Left lung (tissue), 4 donors: ENCODE measurements at regions not wholly inside any gene's neighbourhood (a gene's known extent, or its start where the extent isn't known, plus 50 kb on each side); places are given as distances from the start of the nearest gene placed in this dataset.

Experiments
- ATAC-seq: fragments of 200-7000 bp; cut with Tn5 transposase; one replicate; pipeline ENCODE4 v1.9.1; 2020; ENCODE audit warnings: moderate library complexity
- DNase-seq, 4 donors: peaks; one replicate each; pipeline ENCODE4 v3.0.0-alpha.2; 2013 to 2020
- H3K27ac ChIP-seq, 2 donors: fragments of 200-600 bp; sonication (generic) in 1 of 2; one replicate each; pipeline versions ENCODE4 v1.5.0 to v1.8.0; 2020 to 2021
- H3K27me3 ChIP-seq, 2 donors: fragments of 200-600 bp; sonication (generic) in 1 of 2; one replicate each; pipeline versions ENCODE4 v1.5.0 to v1.8.0; 2020 to 2021
- H3K36me3 ChIP-seq, 2 donors: fragments of 200-600 bp; sonication (generic) in 1 of 2; one replicate each; pipeline versions ENCODE4 v1.5.0 to v1.8.0; 2020 to 2021
- H3K4me1 ChIP-seq, 2 donors: fragments of 200-600 bp; one replicate each; pipeline ENCODE4 v1.8.0; 2021
- H3K4me3 ChIP-seq, 2 donors: fragments of 200-600 bp; sonication (generic) in 1 of 2; one replicate each; pipeline versions ENCODE4 v1.5.0 to v1.8.0; 2020 to 2021; ENCODE audit warnings: mild to moderate bottlenecking in 1 of 2
- H3K9me3 ChIP-seq, 2 donors: fragments of 200-600 bp; sonication (generic) in 1 of 2; one replicate each; pipeline versions ENCODE4 v1.5.0 to v1.8.0; 2020 to 2021
- CTCF ChIP-seq, 2 donors: fragments of 200-600 bp; sonication (generic) in 1 of 2; IDR thresholded peaks; one replicate each; pipeline versions ENCODE4 v1.5.0 to v1.8.0; 2021; ENCODE audit warnings: antibody characterized with exemption in 2 of 2
- intact Hi-C, 2 donors: fragments of 100-400 bp; cut with DNase I; formaldehyde crosslinking; loops; one replicate each; pipeline versions ENCODE4 v1.11.2 to v1.14.2; 2022
- donor health status: DM: no; HTN: yes; CAD: no.
- donor health status: DM: no; HTN: no; CAD: no.

GRCh38 chr1:4175566-4176405, 275.7 kb upstream of the C1orf174 start:
- intact Hi-C loops, result no loop called here
- no peak for ATAC-seq
- DNase-seq, result no peak
- no peaks in the 10 kb centered on the region for H3K36me3 ChIP-seq
- H3K4me1 ChIP-seq, result no peaks in the 10 kb centered on the region
- no peak overlapping the region for H3K4me3 ChIP-seq
- peaks cover 0 to 38% of the 10 kb centered on the region in 2 donors for H3K27me3 ChIP-seq
- H3K27ac ChIP-seq, result no peak overlapping the region
- no peak for TF ChIP-seq CTCF (IDR thresholded peaks at IDR 0.05)
- H3K9me3 ChIP-seq, result no peaks in the 10 kb centered on the region

GRCh38 chr1:4176841-4177240, 276.8 kb upstream of the C1orf174 start:
- Histone ChIP-seq H3K27ac (no peak overlapping the region), H3K27me3 (peaks cover 0 to 29% of the 10 kb centered on the region in 2 donors), H3K4me1 (no peaks in the 10 kb centered on the region), H3K4me3 (no peak overlapping the region), H3K9me3 (no peaks in the 10 kb centered on the region), H3K36me3 (no peaks in the 10 kb centered on the region)
- TF ChIP-seq CTCF (IDR thresholded peaks at IDR 0.05), result no peak
- DNase-seq (no peak), ATAC-seq (no peak)
- intact Hi-C loops, result no loop called here

- Histone ChIP-seq H3K27ac (no peak overlapping the region), H3K36me3 (no peaks in the 10 kb centered on the region), H3K9me3 (no peaks in the 10 kb centered on the region), H3K4me1 (no peaks in the 10 kb centered on the region), H3K4me3 (no peak overlapping the region), H3K27me3 (peaks cover 0 to 22% of the 10 kb centered on the region in 2 donors)
- no peak for TF ChIP-seq CTCF (IDR thresholded peaks at IDR 0.05)
- ATAC-seq (no peak), DNase-seq (no peak)
- intact Hi-C loops, result no loop called here
These were observed 277.5 kb upstream of the C1orf174 start for GRCh38 chr1:4177425-4178150.

- no peak for ATAC-seq
- intact Hi-C loops, result no loop called here
- H3K4me3 ChIP-seq, result no peak overlapping the region
- no peak for DNase-seq
- no peaks in the 10 kb centered on the region for H3K36me3 ChIP-seq
- TF ChIP-seq CTCF (IDR thresholded peaks at IDR 0.05), result no peak
- peaks cover 0 to 13% of the 10 kb centered on the region in 2 donors for H3K27me3 ChIP-seq
- H3K27ac ChIP-seq, result no peak overlapping the region
- H3K9me3 ChIP-seq, result no peaks in the 10 kb centered on the region
- no peaks in the 10 kb centered on the region for H3K4me1 ChIP-seq
These were observed 278.5 kb upstream of the C1orf174 start for GRCh38 chr1:4178501-4179113.
